ENCODE measurements at regions not wholly inside any gene's neighbourhood (a gene's known extent, or its start where the extent isn't known, plus 50 kb on each side); places are given as distances from the start of the nearest gene placed in this dataset.

DNA sequence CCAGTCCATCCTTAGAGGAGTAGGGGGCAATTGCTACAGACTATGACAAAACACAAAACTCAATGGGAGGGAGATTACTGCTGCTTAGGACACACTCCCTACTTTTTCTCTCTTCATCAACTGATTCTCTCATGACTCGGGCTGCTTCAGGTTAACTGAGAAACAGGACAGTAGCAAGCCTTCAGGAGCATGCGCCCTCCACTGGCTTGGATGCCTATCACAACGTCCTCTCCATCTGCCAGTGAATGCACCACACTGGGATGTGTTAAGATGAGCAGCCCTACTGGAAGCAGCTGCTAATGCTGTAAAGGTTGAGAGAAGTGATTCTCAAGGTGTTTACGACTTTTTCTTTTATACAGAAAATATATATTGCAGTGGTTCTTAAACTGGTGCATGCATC is 542.3 kb downstream of the EDEM1 start:
- TF ChIP-seq, protein P1, sequence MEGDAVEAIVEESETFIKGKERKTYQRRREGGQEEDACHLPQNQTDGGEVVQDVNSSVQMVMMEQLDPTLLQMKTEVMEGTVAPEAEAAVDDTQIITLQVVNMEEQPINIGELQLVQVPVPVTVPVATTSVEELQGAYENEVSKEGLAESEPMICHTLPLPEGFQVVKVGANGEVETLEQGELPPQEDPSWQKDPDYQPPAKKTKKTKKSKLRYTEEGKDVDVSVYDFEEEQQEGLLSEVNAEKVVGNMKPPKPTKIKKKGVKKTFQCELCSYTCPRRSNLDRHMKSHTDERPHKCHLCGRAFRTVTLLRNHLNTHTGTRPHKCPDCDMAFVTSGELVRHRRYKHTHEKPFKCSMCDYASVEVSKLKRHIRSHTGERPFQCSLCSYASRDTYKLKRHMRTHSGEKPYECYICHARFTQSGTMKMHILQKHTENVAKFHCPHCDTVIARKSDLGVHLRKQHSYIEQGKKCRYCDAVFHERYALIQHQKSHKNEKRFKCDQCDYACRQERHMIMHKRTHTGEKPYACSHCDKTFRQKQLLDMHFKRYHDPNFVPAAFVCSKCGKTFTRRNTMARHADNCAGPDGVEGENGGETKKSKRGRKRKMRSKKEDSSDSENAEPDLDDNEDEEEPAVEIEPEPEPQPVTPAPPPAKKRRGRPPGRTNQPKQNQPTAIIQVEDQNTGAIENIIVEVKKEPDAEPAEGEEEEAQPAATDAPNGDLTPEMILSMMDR (conservative IDR thresholded peaks at IDR 0.05), result no peak
- no peak for TF ChIP-seq EZH2 (IDR thresholded peaks at IDR 0.05; ENCODE audit: low read depth)
